Endothelial cell of umbilical vein (primary cell): ENCODE measurements at regions not wholly inside any gene's neighbourhood (a gene's known extent, or its start where the extent isn't known, plus 50 kb on each side); places are given as distances from the start of the nearest gene placed in this dataset.

Experiments
- BruUV-seq: library from RNA; stranded (reverse); fragments of 400-500 nt; replicated peaks from 2 replicates; lab custom pipeline; 2021; lab: Mats Ljungman, UMichigan
- CTCF ChIA-PET: fragments of 300-600, 350-600 bp; sonication (Branson Sonifier 250); formaldehyde crosslinking; loops from one replicate; lab custom pipeline; 2021; ENCODE audit warnings: antibody characterized with exemption, inconsistent platforms; lab: Charles Lee
- POLR2A ChIA-PET: fragments of 300-600, 350-600 bp; sonication (Branson Sonifier 250); formaldehyde crosslinking; loops from one replicate; lab custom pipeline; 2021; ENCODE audit warnings: antibody characterized with exemption, inconsistent platforms; lab: Charles Lee
- DNase-seq: peaks from one replicate; pipeline ENCODE4 v3.0.0-alpha.2; 2011; ENCODE audit warnings: low read depth, low spot score
- FAIRE-seq: peaks from 2 replicates; lab custom pipeline; 2011; peaks lifted over from hg19 to GRCh38; lab: Jason Lieb, UNC
- H2AFZ ChIP-seq: 2 replicates; pipeline ENCODE4 v1.6.0; 2012; ENCODE audit warnings: low read depth, low read length, control low read depth, inconsistent platforms
- H3K27ac ChIP-seq: 2 replicates; pipeline ENCODE4 v1.5.1; 2011; ENCODE audit warnings: low read depth, mild to moderate bottlenecking, control low read depth, low read length, moderate library complexity; ENCODE audit not compliant: insufficient read depth
- H3K27me3 ChIP-seq, 2 experiments: 2 replicates each; pipeline versions ENCODE4 v1.6.0 to v1.6.1; 2011; ENCODE audit warnings: low read length in 2 of 2, mixed read lengths in 1 of 2; ENCODE audit not compliant: control insufficient read depth in 2 of 2, insufficient read depth in 2 of 2
- H3K36me3 ChIP-seq, 2 experiments: 2 replicates in 1 of 2; 3 replicates in 1 of 2; pipeline ENCODE4 v1.5.1; 2011; ENCODE audit warnings: low read length in 2 of 2, mild to moderate bottlenecking in 1 of 2, moderate library complexity in 1 of 2; ENCODE audit not compliant: control insufficient read depth in 2 of 2, insufficient read depth in 2 of 2; ENCODE audit errors: extremely low read depth in 1 of 2
- H3K4me1 ChIP-seq: 3 replicates; pipeline ENCODE4 v1.5.1; 2011; ENCODE audit warnings: mild to moderate bottlenecking, low read length; ENCODE audit not compliant: control insufficient read depth, insufficient read depth; ENCODE audit errors: extremely low read depth
- H3K4me2 ChIP-seq: 2 replicates; pipeline ENCODE4 v1.6.1; 2011; ENCODE audit warnings: low read length, control low read depth, mixed read lengths; ENCODE audit not compliant: insufficient read depth
- H3K4me3 ChIP-seq, 3 experiments: fragments of 200-600 bp in 1 of 3; sonication (generic), shearing (Covaris generic) in 1 of 3; replicated peaks in 1 of 3; 2 replicates each; pipeline ENCODE4 v1.5.1; 2011 to 2016; ENCODE audit warnings: control low read depth in 3 of 3, low read length in 3 of 3, mild to moderate bottlenecking in 2 of 3, inconsistent platforms in 1 of 3, low read depth in 1 of 3, moderate library complexity in 1 of 3; ENCODE audit not compliant: insufficient read depth in 1 of 3
- H3K79me2 ChIP-seq: 2 replicates; pipeline ENCODE4 v1.6.0; 2012; ENCODE audit warnings: low read length, inconsistent platforms; ENCODE audit not compliant: control insufficient read depth, insufficient read depth
- H3K9ac ChIP-seq: replicated peaks from 2 replicates; pipeline ENCODE3; 2011; ENCODE audit warnings: low read length, control low read depth; ENCODE audit not compliant: insufficient read depth; ENCODE audit errors: extremely low read depth
- H3K9me1 ChIP-seq: replicated peaks from 3 replicates; pipeline ENCODE4 v1.6.0; 2011; ENCODE audit warnings: mild to moderate bottlenecking, low read length; ENCODE audit not compliant: control insufficient read depth, insufficient read depth; ENCODE audit errors: extremely low read depth
- H3K9me3 ChIP-seq: replicated peaks from 2 replicates; pipeline ENCODE4 v1.5.1; 2012; ENCODE audit warnings: low read length, inconsistent platforms; ENCODE audit not compliant: control insufficient read depth, insufficient read depth
- H4K20me1 ChIP-seq: replicated peaks from 2 replicates; pipeline ENCODE3; 2011; ENCODE audit warnings: mild to moderate bottlenecking, low read length; ENCODE audit not compliant: control insufficient read depth, insufficient read depth; ENCODE audit errors: extremely low read depth
- CTCF ChIP-seq, 2 donors: IDR thresholded peaks; 1 replicate in 1 of 2; 2 replicates in 1 of 2; pipeline ENCODE4 v1.5.1; 2011; ENCODE audit warnings: low read length in 2 of 2, mild to moderate bottlenecking in 2 of 2, moderate library complexity in 2 of 2, control low read depth in 1 of 2, inconsistent platforms in 1 of 2, low read depth in 1 of 2; ENCODE audit not compliant: insufficient read depth in 1 of 2; ENCODE audit errors: extremely low read depth in 1 of 2
- EZH2 ChIP-seq: IDR thresholded peaks from 2 replicates; pipeline ENCODE4 v1.6.1; 2012; ENCODE audit warnings: borderline replicate concordance, low read depth, mild to moderate bottlenecking, moderate library complexity, low read length, inconsistent platforms; ENCODE audit not compliant: severe bottlenecking
- FOS ChIP-seq: IDR thresholded peaks from 2 replicates; pipeline ENCODE4 v1.6.1; 2011; ENCODE audit warnings: mild to moderate bottlenecking, low read length, moderate library complexity, borderline replicate concordance; ENCODE audit not compliant: insufficient read depth
- GATA2 ChIP-seq: IDR thresholded peaks from 2 replicates; pipeline ENCODE4 v1.7.0; 2011; ENCODE audit warnings: low read depth, mild to moderate bottlenecking, moderate library complexity, mixed read lengths, low read length; ENCODE audit not compliant: insufficient read length, insufficient read depth
- JUN ChIP-seq: IDR thresholded peaks from 2 replicates; pipeline ENCODE4 v1.6.1; 2011; ENCODE audit warnings: borderline replicate concordance, low read depth; ENCODE audit not compliant: insufficient read length, insufficient read depth
- MAX ChIP-seq: IDR thresholded peaks from 2 replicates; pipeline ENCODE4 v1.6.1; 2011; ENCODE audit not compliant: insufficient read depth, insufficient read length
- MYC ChIP-seq: IDR thresholded peaks from one replicate; pipeline ENCODE4 v1.6.1; 2011; ENCODE audit warnings: mild to moderate bottlenecking, low read depth, low read length
- POLR2A ChIP-seq: IDR thresholded peaks from 2 replicates; pipeline ENCODE4 v1.6.1; 2012; ENCODE audit warnings: low read depth, mild to moderate bottlenecking, control low read depth, low read length
- POLR2AphosphoS5 ChIP-seq: IDR thresholded peaks from 2 replicates; pipeline ENCODE4 v1.6.1; 2012; ENCODE audit warnings: low read depth, mild to moderate bottlenecking, control low read depth, low read length, moderate library complexity; ENCODE audit not compliant: insufficient read depth
- dilution Hi-C: fragments of 300-500 bp; cut with MboI; formaldehyde crosslinking; loops from one replicate; pipeline ENCODE4 v1.15.0; 2019; ENCODE audit warnings: low sequenced_read_pairs; ENCODE audit not compliant: extremely low pct_ligation_motif_present
- intact Hi-C: fragments of 100-400 bp; cut with micrococcal nuclease; formaldehyde crosslinking; loops from one replicate; pipeline ENCODE4 v1.10.0; 2022

GRCh38 chr3:147305533-147306250, 100.7 kb downstream of the ZIC4 start:
- Histone ChIP-seq H3K27ac (no peak overlapping the region), H3K27me3 (no peaks in the 10 kb centered on the region), H3K9me1 (no peaks in the 10 kb centered on the region), H3K4me2 (no peak overlapping the region), H3K36me3 (no peaks in the 10 kb centered on the region), H4K20me1 (no peaks in the 10 kb centered on the region), H3K9ac (no peak overlapping the region), H3K4me1 (no peaks in the 10 kb centered on the region), H2AFZ (no peak overlapping the region), H3K9me3 (no peaks in the 10 kb centered on the region), H3K79me2 (no peaks in the 10 kb centered on the region), H3K4me3 (no peak overlapping the region)
- BruUV-seq: no TSS peak
- CTCF ChIA-PET: no interaction called here
- no peak for FAIRE-seq
- POLR2A ChIA-PET: no interaction called here
- no peak for DNase-seq
- dilution Hi-C loops: no loop called here
- TF ChIP-seq EZH2: no peak
- no peak for TF ChIP-seq MYC
- TF ChIP-seq CTCF (IDR thresholded peaks at IDR 0.05; ENCODE audit: extremely low read depth in 1 of 2, insufficient read depth in 1 of 2, low read depth in 1 of 2, low read length in 2 of 2): no peak
- TF ChIP-seq MAX: no peak
- no peak for TF ChIP-seq POLR2A
- TF ChIP-seq FOS: no peak
- TF ChIP-seq POLR2AphosphoS5: no peak
- TF ChIP-seq GATA2: no peak
- TF ChIP-seq JUN: no peak
- intact Hi-C loops: no loop called here
